ENCODE measurements at regions not wholly inside any gene's neighbourhood (a gene's known extent, or its start where the extent isn't known, plus 50 kb on each side); places are given as distances from the start of the nearest gene placed in this dataset.

DNA sequence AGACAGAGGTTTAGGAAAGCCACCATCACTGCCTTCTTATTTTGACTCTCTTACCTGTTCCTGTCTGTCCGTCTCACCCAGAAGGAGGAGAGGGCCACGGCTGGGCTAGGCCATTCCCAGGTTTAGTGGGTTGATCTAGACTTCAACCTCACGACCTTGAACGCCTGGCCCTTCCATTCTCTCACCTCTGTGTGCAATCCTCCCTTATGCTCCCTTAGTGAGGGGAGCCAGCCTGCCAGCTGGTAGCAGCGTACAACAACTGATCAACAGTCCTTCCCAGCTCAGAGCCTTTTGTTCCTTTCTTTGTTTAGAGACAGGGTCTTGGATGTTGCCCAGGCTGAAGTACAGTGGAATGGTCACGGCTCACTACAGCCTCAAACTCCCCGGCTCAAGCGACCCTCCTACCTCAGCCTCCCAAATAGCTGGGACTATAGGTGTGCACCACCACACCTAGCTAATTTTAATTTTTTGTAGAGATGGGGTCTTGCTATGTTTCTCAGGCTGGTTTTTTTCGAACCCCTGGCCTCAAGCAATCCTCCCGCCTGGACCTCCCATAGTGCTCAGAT, 123.9 kb downstream of the ZNF664 start:
- no peak overlapping the region for H3K4me3 ChIP-seq (ENCODE audit: low read depth, low read length)
- TF ChIP-seq, protein P1, sequence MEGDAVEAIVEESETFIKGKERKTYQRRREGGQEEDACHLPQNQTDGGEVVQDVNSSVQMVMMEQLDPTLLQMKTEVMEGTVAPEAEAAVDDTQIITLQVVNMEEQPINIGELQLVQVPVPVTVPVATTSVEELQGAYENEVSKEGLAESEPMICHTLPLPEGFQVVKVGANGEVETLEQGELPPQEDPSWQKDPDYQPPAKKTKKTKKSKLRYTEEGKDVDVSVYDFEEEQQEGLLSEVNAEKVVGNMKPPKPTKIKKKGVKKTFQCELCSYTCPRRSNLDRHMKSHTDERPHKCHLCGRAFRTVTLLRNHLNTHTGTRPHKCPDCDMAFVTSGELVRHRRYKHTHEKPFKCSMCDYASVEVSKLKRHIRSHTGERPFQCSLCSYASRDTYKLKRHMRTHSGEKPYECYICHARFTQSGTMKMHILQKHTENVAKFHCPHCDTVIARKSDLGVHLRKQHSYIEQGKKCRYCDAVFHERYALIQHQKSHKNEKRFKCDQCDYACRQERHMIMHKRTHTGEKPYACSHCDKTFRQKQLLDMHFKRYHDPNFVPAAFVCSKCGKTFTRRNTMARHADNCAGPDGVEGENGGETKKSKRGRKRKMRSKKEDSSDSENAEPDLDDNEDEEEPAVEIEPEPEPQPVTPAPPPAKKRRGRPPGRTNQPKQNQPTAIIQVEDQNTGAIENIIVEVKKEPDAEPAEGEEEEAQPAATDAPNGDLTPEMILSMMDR (conservative IDR thresholded peaks at IDR 0.05; ENCODE audit: low read depth, low read length), result no peak
- no peak for DNase-seq (ENCODE audit: low read depth)

DNA sequence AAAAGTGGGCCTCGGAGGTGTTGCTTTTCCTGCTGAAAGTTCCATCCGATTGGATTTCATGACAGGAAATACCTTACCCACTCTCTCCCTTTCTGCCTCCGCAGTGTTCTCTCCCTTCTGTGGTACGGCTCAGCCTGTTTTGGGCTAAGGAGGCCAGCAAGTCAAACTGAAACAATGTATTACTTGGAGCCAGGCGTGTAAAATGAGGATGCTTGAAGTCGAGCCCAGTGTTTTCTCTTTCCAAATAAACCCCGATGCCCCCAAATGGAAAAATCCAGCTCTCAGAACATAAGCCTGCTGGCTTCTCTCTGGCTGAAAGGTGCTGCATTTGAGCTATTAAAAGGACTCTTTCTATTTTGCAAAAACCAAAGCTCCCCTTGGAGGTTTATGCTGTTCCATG, 124.7 kb downstream of the ZNF664 start:
- no peak overlapping the region for H3K4me3 ChIP-seq (ENCODE audit: low read depth, low read length)
- no peak for DNase-seq (ENCODE audit: low read depth)
- TF ChIP-seq, protein P1 (conservative IDR thresholded peaks at IDR 0.05; ENCODE audit: low read depth, low read length), result no peak

DNA sequence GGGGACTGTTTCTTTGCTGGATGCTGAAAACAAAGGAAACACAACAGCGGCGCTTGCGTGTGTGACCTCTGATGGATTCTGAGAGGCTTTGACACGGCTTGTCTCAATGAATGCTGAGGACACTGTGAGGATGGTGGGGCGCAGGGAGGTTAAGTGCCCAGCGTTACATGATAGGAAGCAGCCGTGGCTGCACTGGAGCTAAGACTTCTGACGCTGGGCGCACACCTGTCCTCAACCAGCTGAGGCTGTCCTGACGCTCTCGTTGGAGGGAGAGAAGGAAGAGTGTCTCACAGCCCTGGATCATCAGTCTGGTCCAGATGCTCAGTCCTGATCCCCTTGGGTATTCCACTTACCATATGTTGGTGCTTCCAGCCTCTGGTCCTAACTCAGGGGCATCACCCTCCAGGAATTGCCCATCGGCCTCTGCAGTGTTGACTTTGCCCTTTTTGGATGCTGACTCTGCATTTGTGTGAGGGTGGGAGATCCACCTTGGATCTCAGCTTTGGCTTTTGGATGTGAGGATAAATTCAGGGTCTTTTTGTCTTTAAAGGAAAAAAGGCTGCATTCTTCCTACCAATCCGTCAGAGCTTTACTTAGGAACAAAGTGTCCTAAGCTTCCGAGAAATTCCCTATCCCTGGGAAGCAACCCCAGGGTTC, 125.2 kb downstream of the ZNF664 start:
- no peak for DNase-seq (ENCODE audit: low read depth)
- no peak overlapping the region for H3K4me3 ChIP-seq (ENCODE audit: low read depth, low read length)
- TF ChIP-seq, protein P1 (conservative IDR thresholded peaks at IDR 0.05; ENCODE audit: low read depth, low read length), result no peak

DNA sequence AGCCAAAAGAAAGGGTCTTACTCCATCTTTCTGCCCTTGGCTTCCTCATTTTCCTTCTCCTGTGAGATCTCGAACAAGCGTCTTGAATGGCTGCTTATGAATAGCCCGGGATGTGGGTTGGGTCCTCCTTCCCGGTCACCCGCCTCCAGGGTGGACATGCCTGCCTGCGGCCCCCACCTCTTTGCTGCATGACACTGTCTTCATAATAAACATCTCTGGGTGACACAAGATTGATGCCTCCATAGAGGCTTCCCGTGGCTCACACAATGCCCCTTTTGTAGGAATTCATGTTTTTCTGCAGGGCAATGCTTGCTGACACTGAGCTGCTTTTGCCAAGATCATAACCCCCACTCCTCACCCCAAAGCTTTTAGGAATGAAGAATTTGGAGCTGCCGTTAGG, 125.9 kb downstream of the ZNF664 start:
- no peak overlapping the region for H3K4me3 ChIP-seq (ENCODE audit: low read depth, low read length)
- TF ChIP-seq, protein P1 (conservative IDR thresholded peaks at IDR 0.05; ENCODE audit: low read depth, low read length), result no peak
- DNase-seq (ENCODE audit: low read depth), result no peak

DNA sequence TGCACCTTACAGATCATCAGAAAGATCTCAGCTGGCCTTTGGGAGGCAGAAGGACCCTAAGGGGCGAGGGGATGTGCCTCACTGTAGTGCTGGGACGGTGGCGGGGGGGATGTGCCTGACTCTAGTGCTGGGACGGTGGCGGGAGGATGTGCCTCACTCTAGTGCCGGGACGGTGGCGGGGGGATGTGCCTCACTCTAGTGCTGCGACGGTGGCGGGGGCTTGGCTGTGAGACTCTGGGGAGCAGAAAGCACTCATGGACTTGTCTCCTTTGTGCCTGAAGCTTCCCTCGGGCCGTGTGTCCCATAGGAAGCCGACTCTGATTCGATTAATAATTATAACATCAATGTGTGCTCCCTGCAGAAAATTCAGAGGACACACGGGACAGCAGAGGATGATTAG, 126.6 kb downstream of the ZNF664 start:
- TF ChIP-seq, protein P1 (conservative IDR thresholded peaks at IDR 0.05; ENCODE audit: low read depth, low read length), result no peak
- H3K4me3 ChIP-seq (ENCODE audit: low read depth, low read length), result no peak overlapping the region
- DNase-seq (ENCODE audit: low read depth), result no peak

DNA sequence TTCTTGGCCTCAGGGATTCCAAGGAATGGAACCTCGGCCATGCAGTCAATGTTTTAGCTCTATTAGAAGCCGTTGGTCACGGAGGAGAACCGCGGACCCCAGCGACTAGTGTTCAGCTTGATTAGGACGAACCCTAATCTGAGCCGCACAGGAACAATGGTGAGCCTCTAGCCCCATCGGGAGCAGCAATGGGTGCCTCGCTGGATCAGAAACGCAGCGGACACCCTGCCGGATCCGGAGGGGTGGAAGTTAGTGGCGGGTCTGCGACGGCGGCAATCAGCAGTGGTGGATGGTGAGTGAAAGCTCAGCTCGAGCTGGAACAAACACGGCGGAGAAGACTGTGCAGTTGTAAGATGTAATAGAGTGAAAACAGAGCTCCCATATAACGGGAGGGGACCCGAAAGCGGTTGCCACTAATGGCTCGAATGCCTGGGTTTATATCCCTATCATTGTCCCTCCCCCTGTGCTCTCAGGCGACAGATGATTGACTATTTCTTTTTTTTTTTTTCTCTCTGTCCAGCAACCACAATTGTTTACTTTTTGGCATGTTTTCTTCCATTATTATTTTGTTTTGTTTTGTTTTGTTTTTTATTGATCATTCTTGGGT, 127.7 kb downstream of the ZNF664 start:
- no peak for DNase-seq (ENCODE audit: low read depth)
- no peak overlapping the region for H3K4me3 ChIP-seq (ENCODE audit: low read depth, low read length)
- TF ChIP-seq, protein P1 (conservative IDR thresholded peaks at IDR 0.05; ENCODE audit: low read depth, low read length), result no peak

All from epithelial cell of proximal tubule (primary cell).